Activated CD8-positive, alpha-beta T cell treated with anti-CD3 and anti-CD28 coated beads, Interleukin-2, amount 10 ng/mL, durations not matched to agents 7 days and 5 days (primary cell): ENCODE measurements at regions not wholly inside any gene's neighbourhood (a gene's known extent, or its start where the extent isn't known, plus 50 kb on each side); places are given as distances from the start of the nearest gene placed in this dataset.
A peak's percentile ranks its signal among the peaks of the same experiment; 100 is the strongest.

ENCODE experiments used
- ATAC-seq: fragments of 150-1000 bp; cut with Tn5 transposase; one replicate; pipeline ENCODE4 v1.10.0; 2021; ENCODE audit warnings: moderate library complexity
- CTCF ChIA-PET: fragments of 350-600 bp; sonication (Branson Sonifier 250); formaldehyde crosslinking; loops from one replicate; lab custom pipeline; 2021; ENCODE audit warnings: antibody characterized with exemption; lab: Charles Lee
- POLR2A ChIA-PET: fragments of 350-600 bp; sonication (Branson Sonifier 250); formaldehyde crosslinking; loops from one replicate; lab custom pipeline; 2021; ENCODE audit warnings: antibody characterized with exemption; lab: Charles Lee
- DNase-seq: peaks from one replicate; pipeline ENCODE4 v3.0.0-alpha.2; 2020
- H3K27ac Mint-ChIP-seq: one replicate; pipeline ENCODE4 v1.8.0; 2021; ENCODE audit warnings: mild to moderate bottlenecking, mixed read lengths
- H3K27me3 Mint-ChIP-seq: one replicate; pipeline ENCODE4 v1.8.0; 2021; ENCODE audit warnings: low read depth, mixed read lengths
- H3K36me3 Mint-ChIP-seq: one replicate; pipeline ENCODE4 v1.8.0; 2021; ENCODE audit warnings: low read depth, mixed read lengths
- H3K4me1 Mint-ChIP-seq: one replicate; pipeline ENCODE4 v1.8.0; 2021; ENCODE audit warnings: low read depth, mixed read lengths
- H3K4me3 Mint-ChIP-seq: one replicate; pipeline ENCODE4 v1.8.0; 2021; ENCODE audit warnings: mild to moderate bottlenecking, mixed read lengths
- H3K9me3 Mint-ChIP-seq: one replicate; pipeline ENCODE4 v1.8.0; 2022; ENCODE audit warnings: mixed read lengths; ENCODE audit not compliant: insufficient read depth

DNA sequence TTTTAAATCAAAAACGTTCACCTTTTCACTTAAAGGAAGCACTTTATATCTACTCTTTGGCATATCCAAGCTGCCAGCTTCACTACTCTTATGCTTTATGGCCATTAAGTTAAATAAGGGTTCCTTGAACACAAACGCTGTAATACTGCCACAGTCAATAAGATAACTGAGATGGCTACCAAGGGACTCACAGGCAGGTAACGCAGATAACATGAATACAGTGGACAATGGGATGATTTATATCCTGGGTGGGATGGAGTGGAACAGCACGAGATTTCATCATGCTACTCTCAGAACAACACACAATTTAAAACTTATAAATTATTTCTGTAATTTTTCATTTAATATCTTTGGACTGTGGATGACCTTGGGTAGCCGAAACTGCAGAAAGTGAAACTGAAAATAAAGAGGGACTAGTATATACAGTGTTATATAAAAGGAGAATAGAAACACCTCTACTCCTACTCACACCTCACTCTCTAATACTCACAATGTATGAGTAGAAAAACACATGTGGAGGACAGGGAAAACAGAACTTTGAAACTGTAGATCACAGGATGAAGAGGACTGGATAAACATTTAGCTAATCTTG is 367.3 kb downstream of the C12orf50 start:
- H3K36me3 Mint-ChIP-seq = no peaks in the 10 kb centered on the region
- ATAC-seq (no peak), DNase-seq (no peak)
- H3K27ac Mint-ChIP-seq = no peak overlapping the region
- ChIA-PET CTCF (no interaction called here), POLR2A (no interaction called here)
- H3K27me3 Mint-ChIP-seq = no peaks in the 10 kb centered on the region
- H3K4me1 Mint-ChIP-seq = no peaks in the 10 kb centered on the region
- H3K4me3 Mint-ChIP-seq = peak overlapping the region; percentile 20
- H3K9me3 Mint-ChIP-seq = no peaks in the 10 kb centered on the region

DNA sequence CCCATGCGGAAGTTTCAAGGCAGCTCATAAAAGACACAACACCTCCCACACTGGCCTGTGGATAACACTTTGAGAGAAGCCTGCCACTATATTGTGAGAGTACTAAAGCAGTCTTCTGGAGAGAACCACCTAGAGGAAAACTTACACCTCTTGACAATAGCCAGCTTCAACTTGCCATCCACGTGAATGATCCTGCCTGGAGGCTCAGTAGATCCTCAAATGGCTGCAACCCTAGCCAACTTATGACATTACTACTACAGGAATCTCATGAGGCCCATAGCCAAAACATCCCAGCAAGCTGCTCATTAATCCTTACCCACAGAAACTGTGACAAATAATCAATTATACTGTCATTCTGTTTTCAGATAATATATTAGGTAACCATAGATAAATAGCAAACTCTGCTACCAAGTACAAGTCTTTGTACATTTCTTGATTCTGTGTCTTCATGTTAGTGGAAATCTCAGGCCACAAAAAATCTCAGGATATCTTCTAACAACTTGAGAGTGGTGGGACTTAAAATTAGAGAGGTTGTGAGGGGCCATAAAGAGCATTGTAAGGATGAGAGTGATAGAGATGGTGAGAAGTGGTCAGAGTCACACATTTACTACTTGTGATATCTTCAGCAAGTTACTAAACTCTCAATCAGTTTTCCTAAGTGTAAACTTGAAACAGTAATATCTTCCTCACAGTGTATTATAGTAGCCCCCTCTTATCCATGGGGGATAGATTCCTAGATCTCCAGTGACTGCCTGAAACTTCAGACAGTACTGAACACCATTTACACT is 368.0 kb downstream of the C12orf50 start:
- H3K4me3 Mint-ChIP-seq = no peak overlapping the region
- ATAC-seq = no peak
- POLR2A ChIA-PET = no interaction called here

DNA sequence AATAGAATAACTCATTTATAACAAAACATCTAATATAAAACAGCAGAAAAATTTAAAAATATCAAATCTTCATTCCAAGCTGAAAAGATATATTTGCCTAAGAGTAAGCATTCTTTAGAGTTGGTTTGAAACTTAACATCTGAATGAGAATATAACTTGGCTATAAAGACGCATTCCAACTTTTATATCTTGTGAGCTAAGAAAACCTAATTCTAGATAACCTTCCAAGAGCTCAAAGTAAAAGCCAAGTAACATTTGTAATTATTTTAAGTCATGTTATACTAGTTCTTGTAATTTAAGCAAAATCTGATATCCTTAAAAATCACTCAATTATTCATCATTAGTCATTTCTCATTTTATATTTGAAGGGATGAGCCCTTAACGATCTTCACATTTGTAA is 368.9 kb downstream of the C12orf50 start:
- Mint-ChIP-seq H3K27ac (no peak overlapping the region), H3K4me3 (no peak overlapping the region)
- POLR2A ChIA-PET = no interaction called here

More for the DNA sequence above, 368.0 kb downstream of the C12orf50 start:
- no peak for DNase-seq
- CTCF ChIA-PET = no interaction called here
- Mint-ChIP-seq H3K27me3 (no peaks in the 10 kb centered on the region), H3K4me1 (no peaks in the 10 kb centered on the region), H3K36me3 (no peaks in the 10 kb centered on the region), H3K27ac (no peak overlapping the region), H3K9me3 (no peaks in the 10 kb centered on the region)

DNA sequence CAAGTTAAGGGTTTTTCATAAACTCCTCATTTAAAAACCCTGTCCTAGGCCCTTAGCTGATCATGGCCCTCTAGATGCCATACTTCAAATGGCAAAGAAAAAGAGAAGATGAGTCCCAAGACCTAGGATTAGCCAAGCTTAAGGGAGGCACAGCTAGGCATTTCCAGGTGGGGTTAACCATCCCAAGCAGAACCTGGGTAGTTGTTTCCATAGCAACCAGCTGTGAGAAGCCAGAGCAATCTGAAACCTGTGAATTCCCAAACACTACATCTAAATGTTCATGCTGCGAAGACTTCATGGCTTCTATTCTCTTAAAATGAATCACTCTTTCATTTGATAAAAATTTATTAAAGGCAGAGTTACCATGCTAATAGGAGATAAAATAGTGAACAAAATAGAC is 372.9 kb downstream of the C12orf50 start:
- no peak for DNase-seq
- Mint-ChIP-seq H3K27me3 (no peaks in the 10 kb centered on the region), H3K36me3 (no peaks in the 10 kb centered on the region), H3K27ac (no peak overlapping the region), H3K9me3 (no peaks in the 10 kb centered on the region), H3K4me1 (no peaks in the 10 kb centered on the region), H3K4me3 (no peak overlapping the region)
- ChIA-PET CTCF (no interaction called here), POLR2A (no interaction called here)
- ATAC-seq = no peak

More for the DNA sequence above, 368.9 kb downstream of the C12orf50 start:
- H3K27me3 Mint-ChIP-seq = no peaks in the 10 kb centered on the region
- no peak for ATAC-seq
- no peaks in the 10 kb centered on the region for H3K36me3 Mint-ChIP-seq
- no peak for DNase-seq
- CTCF ChIA-PET = no interaction called here
- no peaks in the 10 kb centered on the region for H3K9me3 Mint-ChIP-seq
- H3K4me1 Mint-ChIP-seq = no peaks in the 10 kb centered on the region

DNA sequence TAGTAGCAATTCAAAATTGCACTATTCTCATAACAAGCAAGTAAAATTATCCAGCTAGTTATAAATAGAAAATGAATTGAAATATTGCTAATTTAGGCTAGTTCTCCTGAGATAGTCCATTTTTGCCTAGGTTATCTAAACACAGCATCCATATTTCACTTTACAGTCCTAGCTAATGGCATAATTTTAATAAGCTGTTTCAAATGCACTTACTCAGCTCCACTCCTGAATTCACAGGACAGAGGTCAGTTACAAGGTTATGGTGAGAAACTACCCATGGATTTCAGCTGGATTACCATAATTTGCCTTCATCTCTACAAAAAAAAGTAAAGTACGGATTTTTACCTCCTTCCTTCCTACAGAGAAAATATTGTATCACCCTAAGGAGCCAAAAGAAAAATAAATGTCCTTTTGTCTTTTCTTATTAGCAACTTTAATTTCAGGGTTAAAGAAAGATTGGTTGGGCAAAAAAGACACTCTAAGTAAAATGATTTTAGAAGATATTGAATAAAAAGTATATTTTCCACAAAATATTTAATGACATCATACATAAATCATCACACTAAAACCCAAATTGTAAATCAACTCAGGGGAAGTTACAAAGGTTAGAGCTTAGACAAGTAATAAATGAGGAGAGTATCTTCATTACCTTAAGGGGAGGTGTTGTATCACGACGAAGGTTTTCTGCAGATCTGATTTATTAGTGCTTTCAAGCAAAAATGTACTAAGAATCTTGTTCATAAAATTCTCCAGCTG is 377.4 kb downstream of the C12orf50 start:
- Mint-ChIP-seq H3K4me1 (no peaks in the 10 kb centered on the region), H3K27ac (no peak overlapping the region), H3K9me3 (peaks cover 5% of the 10 kb centered on the region), H3K4me3 (no peak overlapping the region), H3K36me3 (no peaks in the 10 kb centered on the region), H3K27me3 (no peaks in the 10 kb centered on the region)
- ChIA-PET POLR2A (no interaction called here), CTCF (no interaction called here)
- ATAC-seq = no peak
- DNase-seq = no peak

DNA sequence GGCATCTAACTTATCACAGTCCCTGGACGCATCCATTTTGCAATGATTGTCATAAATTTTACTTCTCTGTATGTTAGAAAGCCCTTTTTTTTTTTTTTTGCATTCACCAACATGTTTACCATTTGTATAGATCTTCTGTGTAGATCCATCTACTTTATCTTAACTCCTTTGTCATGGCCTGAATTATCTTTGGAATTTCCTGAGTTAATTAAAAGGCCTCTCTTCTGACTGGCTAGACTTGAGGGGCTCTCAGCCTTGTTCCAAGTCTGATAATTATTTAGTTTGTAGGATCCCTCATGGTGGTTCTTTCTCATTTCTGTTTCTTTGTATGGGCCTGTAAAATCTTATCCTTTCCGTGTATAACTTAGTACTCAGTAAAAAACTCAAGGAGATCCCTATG is 387.0 kb downstream of the C12orf50 start:
- Mint-ChIP-seq H3K27me3 (no peaks in the 10 kb centered on the region), H3K27ac (no peak overlapping the region), H3K36me3 (no peaks in the 10 kb centered on the region), H3K9me3 (no peaks in the 10 kb centered on the region), H3K4me1 (no peaks in the 10 kb centered on the region), H3K4me3 (no peak overlapping the region)
- CTCF ChIA-PET = no interaction called here
- DNase-seq (no peak), ATAC-seq (no peak)
- POLR2A ChIA-PET = no interaction called here

DNA sequence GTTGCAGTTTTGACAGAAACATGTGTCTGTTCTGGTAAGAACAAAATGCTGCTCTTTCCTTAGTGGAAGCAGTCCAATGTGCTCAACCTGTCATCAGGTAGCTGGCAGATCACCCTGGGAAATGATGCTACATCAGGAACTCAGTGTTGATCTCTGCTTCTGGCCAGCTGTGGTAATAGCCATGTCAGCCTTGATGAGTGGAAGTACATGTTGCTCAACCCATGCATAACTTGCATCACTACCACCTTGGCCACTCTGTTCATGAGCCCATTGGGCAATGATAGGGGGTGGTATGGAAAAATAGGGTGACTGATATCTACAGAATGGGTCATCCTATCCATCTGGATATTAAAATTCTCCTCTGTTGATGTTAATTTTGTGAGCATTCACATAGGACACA is 411.0 kb downstream of the C12orf50 start:
- no peak for ATAC-seq
- Mint-ChIP-seq H3K27ac (no peak overlapping the region), H3K4me1 (no peaks in the 10 kb centered on the region), H3K9me3 (no peaks in the 10 kb centered on the region), H3K4me3 (no peak overlapping the region), H3K27me3 (no peaks in the 10 kb centered on the region), H3K36me3 (no peaks in the 10 kb centered on the region)
- no peak for DNase-seq
- ChIA-PET CTCF (no interaction called here), POLR2A (no interaction called here)

DNA sequence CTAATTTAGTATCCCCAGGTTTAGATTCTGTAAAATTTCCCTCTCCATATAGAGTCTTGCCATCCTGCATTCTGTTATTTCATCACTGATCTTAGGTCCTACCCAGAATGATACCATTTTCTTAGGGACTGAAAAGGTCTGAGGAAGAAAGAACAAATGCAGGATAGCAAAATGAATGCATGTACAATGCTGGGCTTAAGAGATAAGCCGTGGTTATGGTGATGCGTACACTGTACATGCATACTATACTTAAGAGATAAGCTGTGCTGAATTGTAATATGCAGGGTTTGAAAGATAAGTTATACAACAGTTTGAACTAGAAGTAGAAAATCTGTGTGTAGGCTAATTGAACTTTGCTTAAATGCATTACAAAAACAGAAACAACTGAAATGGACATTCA is 416.2 kb downstream of the C12orf50 start:
- no peaks in the 10 kb centered on the region for H3K36me3 Mint-ChIP-seq
- ChIA-PET CTCF (no interaction called here), POLR2A (no interaction called here)
- H3K4me3 Mint-ChIP-seq = no peak overlapping the region
- H3K9me3 Mint-ChIP-seq = no peaks in the 10 kb centered on the region
- H3K27me3 Mint-ChIP-seq = no peaks in the 10 kb centered on the region
- DNase-seq (no peak), ATAC-seq (no peak)
- H3K4me1 Mint-ChIP-seq = no peaks in the 10 kb centered on the region
- H3K27ac Mint-ChIP-seq = no peak overlapping the region

DNA sequence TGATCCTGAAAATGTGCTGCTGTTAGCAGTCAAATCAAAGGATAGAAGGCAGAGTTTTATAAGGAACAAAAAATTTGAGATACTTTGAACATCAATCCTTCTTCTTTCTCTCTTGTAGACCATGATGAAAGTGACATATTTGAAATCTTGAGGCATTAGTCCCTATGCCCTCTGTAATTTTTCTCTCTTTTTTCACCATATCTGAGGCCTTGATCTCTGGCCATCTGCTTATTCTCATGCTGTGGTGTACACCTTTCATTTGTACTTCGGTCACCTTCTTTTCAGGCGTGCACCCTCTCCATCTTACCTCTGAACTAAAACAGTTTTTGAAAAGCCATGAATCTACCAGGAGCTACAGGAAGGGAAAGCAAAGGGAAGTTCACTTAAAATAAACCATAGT is 420.9 kb downstream of the C12orf50 start:
- Mint-ChIP-seq H3K36me3 (no peaks in the 10 kb centered on the region), H3K4me3 (no peak overlapping the region), H3K4me1 (no peaks in the 10 kb centered on the region), H3K9me3 (peaks cover 5% of the 10 kb centered on the region), H3K27ac (no peak overlapping the region), H3K27me3 (no peaks in the 10 kb centered on the region)
- DNase-seq (no peak), ATAC-seq (no peak)
- POLR2A ChIA-PET = no interaction called here
- CTCF ChIA-PET = no interaction called here

DNA sequence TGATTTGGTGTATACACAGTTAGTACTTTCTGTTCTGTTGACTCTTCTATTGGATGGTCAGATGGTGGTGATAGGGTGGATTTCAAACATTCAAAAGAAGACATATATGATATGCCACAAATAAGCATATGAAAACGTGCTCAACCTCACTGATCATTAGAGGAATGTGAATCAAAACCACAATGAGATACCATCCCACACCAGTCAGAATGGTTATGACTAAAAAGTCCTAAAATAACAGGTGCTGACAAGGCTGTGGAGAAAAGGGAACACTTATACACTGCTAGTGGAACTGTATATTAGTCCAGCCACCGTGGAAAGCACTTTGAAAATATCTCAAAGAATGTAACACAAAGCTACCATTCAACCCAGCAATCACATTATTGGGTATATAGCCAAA is 425.5 kb downstream of the C12orf50 start:
- H3K27ac Mint-ChIP-seq = no peak overlapping the region
- no peaks in the 10 kb centered on the region for H3K36me3 Mint-ChIP-seq
- peaks cover 5% of the 10 kb centered on the region for H3K9me3 Mint-ChIP-seq
- DNase-seq = no peak
- no peaks in the 10 kb centered on the region for H3K4me1 Mint-ChIP-seq
- ATAC-seq = no peak
- H3K4me3 Mint-ChIP-seq = no peak overlapping the region
- H3K27me3 Mint-ChIP-seq = no peaks in the 10 kb centered on the region
- ChIA-PET CTCF (no interaction called here), POLR2A (no interaction called here)

DNA sequence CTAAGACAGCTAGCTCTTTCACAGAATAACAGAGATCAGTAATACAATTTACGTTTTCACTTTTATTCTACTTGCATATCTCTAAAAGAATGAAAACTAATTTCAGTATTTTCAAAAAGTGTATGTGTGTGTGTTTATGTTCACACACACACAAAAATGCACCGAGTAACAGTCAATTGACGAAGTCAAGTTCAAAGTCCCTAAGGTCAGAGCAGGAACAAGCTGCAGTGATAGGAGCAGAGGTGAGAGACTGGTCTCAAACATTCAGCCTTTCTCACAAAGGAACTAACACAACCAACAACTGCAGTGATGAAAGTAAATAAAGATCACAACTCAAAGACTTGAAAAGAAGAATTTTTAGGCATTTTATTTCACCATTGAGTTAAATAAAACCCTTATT is 429.7 kb downstream of the C12orf50 start:
- Mint-ChIP-seq H3K4me3 (no peak overlapping the region), H3K4me1 (no peaks in the 10 kb centered on the region), H3K36me3 (no peaks in the 10 kb centered on the region), H3K27ac (no peak overlapping the region), H3K27me3 (no peaks in the 10 kb centered on the region), H3K9me3 (peaks cover 6% of the 10 kb centered on the region)
- ChIA-PET POLR2A (no interaction called here), CTCF (no interaction called here)
- ATAC-seq = no peak
- no peak for DNase-seq

DNA sequence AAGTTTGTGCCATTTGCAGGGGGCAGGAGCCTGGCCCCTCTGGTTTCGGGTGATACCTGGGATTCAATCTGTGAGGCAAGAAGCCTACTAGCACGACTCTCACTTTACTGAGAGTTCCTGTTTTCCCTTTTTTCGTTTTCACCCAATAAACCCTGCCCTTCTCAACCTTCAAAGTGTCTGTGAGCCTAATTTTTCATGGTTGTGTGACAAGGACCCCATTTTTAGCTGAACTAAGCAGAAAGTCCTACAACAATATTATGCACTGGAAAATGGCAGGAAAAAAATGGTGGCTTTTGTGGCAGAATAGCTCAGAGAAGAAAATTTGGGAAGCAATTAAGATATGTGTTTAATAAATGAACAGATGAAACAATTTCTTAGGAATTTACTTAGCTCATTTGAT is 432.1 kb downstream of the C12orf50 start:
- no peaks in the 10 kb centered on the region for H3K4me1 Mint-ChIP-seq
- peaks cover 5% of the 10 kb centered on the region for H3K9me3 Mint-ChIP-seq
- DNase-seq (no peak), ATAC-seq (no peak)
- H3K27ac Mint-ChIP-seq = no peak overlapping the region
- no peaks in the 10 kb centered on the region for H3K36me3 Mint-ChIP-seq
- no peaks in the 10 kb centered on the region for H3K27me3 Mint-ChIP-seq
- no peak overlapping the region for H3K4me3 Mint-ChIP-seq
- ChIA-PET POLR2A (no interaction called here), CTCF (no interaction called here)
